ENCODE measurements at regions not wholly inside any gene's neighbourhood (a gene's known extent, or its start where the extent isn't known, plus 50 kb on each side); places are given as distances from the start of the nearest gene placed in this dataset.
A peak's percentile ranks its signal among the peaks of the same experiment; 100 is the strongest.

- no peak for TF ChIP-seq USF1 (IDR thresholded peaks at IDR 0.05)
- TF ChIP-seq CEBPB (IDR thresholded peaks at IDR 0.05), result no peak
- no peak for TF ChIP-seq REST (IDR thresholded peaks at IDR 0.05; ENCODE audit: low read depth)
- TF ChIP-seq EP300 (IDR thresholded peaks at IDR 0.05; ENCODE audit: borderline replicate concordance), result 0 out of 2 replicates have a peak, but pooled peaks have one; percentile 51
- TF ChIP-seq MAX (IDR thresholded peaks at IDR 0.05), result no peak
- TF ChIP-seq TAF1 (IDR thresholded peaks at IDR 0.05; ENCODE audit: low read depth), result no peak
- TF ChIP-seq RAD21 (IDR thresholded peaks at IDR 0.05; ENCODE audit: low read depth), result no peak
- no peak; the same call in 1 of the 2 replicates for TF ChIP-seq FOXM1 (IDR thresholded peaks at IDR 0.05; ENCODE audit: borderline replicate concordance, low read depth)
- peak; percentile 61; the same call in 1 of the 2 replicates for TF ChIP-seq NFIC (IDR thresholded peaks at IDR 0.05)
- no peak; the same call in 1 of the 2 replicates for TF ChIP-seq TCF12 (IDR thresholded peaks at IDR 0.05; ENCODE audit: low read depth)
- TF ChIP-seq YY1 (IDR thresholded peaks at IDR 0.05; ENCODE audit: low read depth), result no peak
- no peak for TF ChIP-seq ZBTB7A (IDR thresholded peaks at IDR 0.05; ENCODE audit: low read depth)
- no peak for TF ChIP-seq EGR1 (IDR thresholded peaks at IDR 0.05)
- TF ChIP-seq CREB1 (IDR thresholded peaks at IDR 0.05; ENCODE audit: low read depth), result no peak
Measured at GRCh38 chr19:27859689-27860088, 1353.3 kb downstream of the UQCRFS1 start.

Data from Ishikawa (cell line).